H9 (cell line): ENCODE measurements at regions not wholly inside any gene's neighbourhood (a gene's known extent, or its start where the extent isn't known, plus 50 kb on each side); places are given as distances from the start of the nearest gene placed in this dataset.

ENCODE experiments used
- DNase-seq: peaks from one replicate; pipeline ENCODE4 v3.0.0-alpha.2; 2017
- H2AFZ ChIP-seq: one replicate; pipeline ENCODE4 v1.6.1; 2013; ENCODE audit warnings: mild to moderate bottlenecking, low read length, control low read depth, moderate library complexity
- H2AK5ac ChIP-seq: 2 replicates; pipeline ENCODE4 v1.6.1; 2013; ENCODE audit warnings: low read length, control low read depth, mixed read lengths; ENCODE audit not compliant: insufficient read length
- H2BK120ac ChIP-seq: one replicate; pipeline ENCODE4 v1.6.1; 2013; ENCODE audit warnings: low read depth, mild to moderate bottlenecking, low read length, control low read depth, inconsistent platforms; ENCODE audit not compliant: poor library complexity, severe bottlenecking
- H2BK12ac ChIP-seq: 2 replicates; pipeline ENCODE4 v1.6.1; 2013; ENCODE audit warnings: low read length, control low read depth, mixed read lengths, low read depth; ENCODE audit not compliant: insufficient read length
- H2BK15ac ChIP-seq: 2 replicates; pipeline ENCODE4 v1.6.1; 2013; ENCODE audit warnings: low read depth, low read length, control low read depth
- H2BK20ac ChIP-seq: one replicate; pipeline ENCODE4 v1.6.1; 2013; ENCODE audit warnings: low read depth, mild to moderate bottlenecking, low read length, control low read depth, inconsistent platforms; ENCODE audit not compliant: poor library complexity, severe bottlenecking
- H2BK5ac ChIP-seq: 2 replicates; pipeline ENCODE4 v1.6.1; 2013; ENCODE audit warnings: low read length, control low read depth, mixed read lengths; ENCODE audit not compliant: insufficient read length
- H3K14ac ChIP-seq: 2 replicates; pipeline ENCODE4 v1.6.1; 2013; ENCODE audit warnings: low read length, control low read depth; ENCODE audit not compliant: insufficient read depth
- H3K18ac ChIP-seq: 2 replicates; pipeline ENCODE4 v1.6.1; 2013; ENCODE audit warnings: low read depth, mild to moderate bottlenecking, mixed read lengths, low read length, control low read depth; ENCODE audit not compliant: insufficient read length
- H3K23ac ChIP-seq: 2 replicates; pipeline ENCODE4 v1.6.1; 2013; ENCODE audit warnings: low read length, control low read depth, mixed read lengths, low read depth; ENCODE audit not compliant: insufficient read length
- H3K23me2 ChIP-seq: 2 replicates; pipeline ENCODE4 v1.6.1; 2013; ENCODE audit warnings: low read depth, mild to moderate bottlenecking, mixed read lengths, low read length, control low read depth; ENCODE audit not compliant: insufficient read length, poor library complexity, severe bottlenecking
- H3K27ac ChIP-seq: 2 replicates; pipeline ENCODE4 v1.5.1; 2013; ENCODE audit warnings: low read length, control low read depth, mixed read lengths, low read depth; ENCODE audit not compliant: insufficient read length
- H3K27me3 ChIP-seq: 2 replicates; pipeline ENCODE4 v1.6.1; 2013; ENCODE audit warnings: low read length, control low read depth, inconsistent platforms; ENCODE audit not compliant: insufficient read depth
- H3K4ac ChIP-seq: 2 replicates; pipeline ENCODE4 v1.6.1; 2013; ENCODE audit warnings: low read depth, mild to moderate bottlenecking, control low read depth, inconsistent platforms, low read length, moderate library complexity
- H3K4me1 ChIP-seq: 2 replicates; pipeline ENCODE4 v1.6.1; 2013; ENCODE audit warnings: low read length, control low read depth, inconsistent platforms; ENCODE audit not compliant: insufficient read depth
- H3K4me2 ChIP-seq: 2 replicates; pipeline ENCODE4 v1.6.1; 2013; ENCODE audit warnings: low read length, control low read depth, mixed read lengths; ENCODE audit not compliant: insufficient read length, insufficient read depth
- H3K56ac ChIP-seq: 2 replicates; pipeline ENCODE4 v1.6.1; 2013; ENCODE audit warnings: low read depth, mild to moderate bottlenecking, mixed read lengths, low read length, control low read depth; ENCODE audit not compliant: insufficient read length
- H3K79me1 ChIP-seq: 2 replicates; pipeline ENCODE4 v1.6.1; 2013; ENCODE audit warnings: low read depth, mild to moderate bottlenecking, moderate library complexity, low read length, control low read depth, inconsistent platforms; ENCODE audit not compliant: insufficient read depth, poor library complexity, severe bottlenecking
- H3K79me2 ChIP-seq: 2 replicates; pipeline ENCODE4 v1.6.1; 2013; ENCODE audit warnings: low read length, control low read depth, inconsistent platforms; ENCODE audit not compliant: insufficient read depth
- H3K9ac ChIP-seq: 2 replicates; pipeline ENCODE4 v1.6.1; 2013; ENCODE audit warnings: low read length, control low read depth, mixed read lengths; ENCODE audit not compliant: insufficient read length; ENCODE audit errors: extremely low read depth
- H3K9me3 ChIP-seq: one replicate; pipeline ENCODE4 v1.6.1; 2013; ENCODE audit warnings: low read depth, low read length, inconsistent platforms; ENCODE audit not compliant: control insufficient read depth
- H3T11ph ChIP-seq: one replicate; pipeline ENCODE4 v1.6.1; 2013; ENCODE audit warnings: mild to moderate bottlenecking, low read length, control low read depth, inconsistent platforms
- H4K20me1 ChIP-seq: one replicate; pipeline ENCODE4 v1.6.1; 2013; ENCODE audit not compliant: control insufficient read depth, insufficient read length, insufficient read depth
- H4K5ac ChIP-seq: 2 replicates; pipeline ENCODE4 v1.6.1; 2013; ENCODE audit warnings: low read depth, mild to moderate bottlenecking, mixed read lengths, low read length, control low read depth; ENCODE audit not compliant: insufficient read length
- H4K8ac ChIP-seq: replicated peaks from 2 replicates; pipeline ENCODE4 v1.6.1; 2013; ENCODE audit warnings: low read length, control low read depth, mixed read lengths, low read depth; ENCODE audit not compliant: insufficient read length
- H4K91ac ChIP-seq: 2 replicates; pipeline ENCODE4 v1.6.1; 2013; ENCODE audit warnings: low read depth, mild to moderate bottlenecking, moderate library complexity, mixed read lengths, low read length, control low read depth; ENCODE audit not compliant: insufficient read length
- H3K27ac Mint-ChIP-seq, 3 experiments: 2 replicates in 2 of 3; 3 replicates in 1 of 3; pipeline ENCODE4 v1.8.0; 2020 to 2021; ENCODE audit warnings: mixed read lengths in 3 of 3, mild to moderate bottlenecking in 1 of 3, moderate library complexity in 1 of 3
- H3K27me3 Mint-ChIP-seq: 2 replicates; pipeline ENCODE4 v1.8.0; 2021; ENCODE audit warnings: low read depth, mild to moderate bottlenecking, moderate library complexity, mixed read lengths
- H3K36me3 Mint-ChIP-seq, 3 experiments: 2 replicates in 2 of 3; 3 replicates in 1 of 3; pipeline ENCODE4 v1.8.0; 2020 to 2021; ENCODE audit warnings: low read depth in 3 of 3, mixed read lengths in 3 of 3; ENCODE audit not compliant: insufficient read depth in 1 of 3
- H3K4me1 Mint-ChIP-seq, 2 experiments: 2 replicates each; pipeline ENCODE4 v1.8.0; 2020; ENCODE audit warnings: mixed read lengths in 2 of 2
- H3K4me3 Mint-ChIP-seq, 2 experiments: 2 replicates in 1 of 2; 3 replicates in 1 of 2; pipeline ENCODE4 v1.8.0; 2020 to 2021; ENCODE audit warnings: mild to moderate bottlenecking in 2 of 2, mixed read lengths in 2 of 2, moderate library complexity in 1 of 2
- H3K9me3 Mint-ChIP-seq, 2 experiments: 2 replicates in 1 of 2; 3 replicates in 1 of 2; pipeline ENCODE4 v1.8.0; 2020; ENCODE audit warnings: mild to moderate bottlenecking in 2 of 2, mixed read lengths in 2 of 2, moderate library complexity in 1 of 2
- CTCF ChIP-seq: fragments of 200-600 bp; sonication (generic); conservative IDR thresholded peaks from 3 replicates; pipeline ENCODE4 v1.8.0; 2021; ENCODE audit warnings: antibody characterized with exemption, mild to moderate bottlenecking
- whole genome bisulfite sequencing: extraction: QIAGEN DNeasy Blood & Tissue Kit; methylation state at CpG from one replicate; pipeline ENCODE4 v1.1.7; 2013; ENCODE audit warnings: missing lambda C conversion rate, low lambda C conversion rate, mixed read lengths; ENCODE audit not compliant: insufficient read length; ENCODE audit errors: extremely low coverage; 5-methylcytosine and 5-hydroxymethylcytosine counted together

- Histone ChIP-seq H2BK15ac (no peak overlapping the region), H3T11ph (no peak overlapping the region), H3K23me2 (peaks cover 2% of the 10 kb centered on the region), H3K27me3 (no peaks in the 10 kb centered on the region), H3K79me2 (no peaks in the 10 kb centered on the region), H3K18ac (no peak overlapping the region), H2BK20ac (no peak overlapping the region), H2BK120ac (no peak overlapping the region), H3K14ac (no peak overlapping the region), H3K56ac (no peak overlapping the region), H4K5ac (no peak overlapping the region), H2AK5ac (no peak overlapping the region), H2AFZ (no peak overlapping the region), H3K4me2 (no peak overlapping the region), H3K79me1 (no peaks in the 10 kb centered on the region), H3K4me1 (no peaks in the 10 kb centered on the region), H2BK12ac (no peak overlapping the region), H3K4ac (no peak overlapping the region), H3K9me3 (no peaks in the 10 kb centered on the region), H3K9ac (no peak overlapping the region), H2BK5ac (no peak overlapping the region), H4K91ac (no peak overlapping the region), H3K27ac (no peak overlapping the region), H4K8ac (no peak overlapping the region), H4K20me1 (peaks cover 1% of the 10 kb centered on the region), H3K23ac (no peak overlapping the region)
- H3K4me3 Mint-ChIP-seq: no peak overlapping the region
- H3K27me3 Mint-ChIP-seq: peaks cover 3% of the 10 kb centered on the region; the same call in 1 of the 2 replicates
- WGBS: no CpG with 5 or more reads among the region's 15 CpGs
- TF ChIP-seq CTCF: no peak
- H3K9me3 Mint-ChIP-seq: peaks cover 3 to 4% of the 10 kb centered on the region in 2 experiments; a peak in 4 of 5 replicates
- H3K36me3 Mint-ChIP-seq: peaks cover 0 to under 1% (median under 1%) of the 10 kb centered on the region in 3 experiments; a peak in 1 of 7 replicates
- DNase-seq: no peak
- H3K4me1 Mint-ChIP-seq: peaks cover 0 to 2% of the 10 kb centered on the region in 2 experiments; a peak in 1 of 4 replicates
- H3K27ac Mint-ChIP-seq: no peak overlapping the region
These were observed 98.7 kb downstream of the CRYAA start for GRCh38 chr21:43267391-43268085.
